GM12891 (cell line): ENCODE measurements at regions not wholly inside any gene's neighbourhood (a gene's known extent, or its start where the extent isn't known, plus 50 kb on each side); places are given as distances from the start of the nearest gene placed in this dataset.

Experiments
- PAX5 ChIP-seq: IDR thresholded peaks from 2 replicates; pipeline ENCODE4 v1.6.1; 2011; ENCODE audit warnings: low read length, moderate library complexity, mild to moderate bottlenecking; ENCODE audit not compliant: insufficient read depth, severe bottlenecking
- POLR2A ChIP-seq: IDR thresholded peaks from 2 replicates; pipeline ENCODE4 v1.6.1; 2011; ENCODE audit warnings: low read depth, low read length, control low read depth
- POLR2AphosphoS5 ChIP-seq: IDR thresholded peaks from 2 replicates; pipeline ENCODE4 v1.6.1; 2011; ENCODE audit warnings: low read depth, low read length, control low read depth
- SPI1 ChIP-seq: IDR thresholded peaks from 2 replicates; pipeline ENCODE4 v1.6.1; 2011; ENCODE audit warnings: low read depth, low read length, control low read depth
- TAF1 ChIP-seq: IDR thresholded peaks from 2 replicates; pipeline ENCODE4 v1.6.1; 2011; ENCODE audit warnings: low read depth, low read length, control low read depth

- TF ChIP-seq POLR2A (no peak), PAX5 (no peak), TAF1 (no peak), POLR2AphosphoS5 (no peak), SPI1 (no peak)
Observed at GRCh38 chr11:130782361-130783222, 133.7 kb downstream of the SNX19 start.
